HG02642 (cell line): ENCODE measurements at regions not wholly inside any gene's neighbourhood (a gene's known extent, or its start where the extent isn't known, plus 50 kb on each side); places are given as distances from the start of the nearest gene placed in this dataset.

Experiments
- ATAC-seq: cut with Tn5 transposase; IDR thresholded peaks from one replicate; pipeline ENCODE4 v1.9.1; 2021; ENCODE audit warnings: mild to moderate bottlenecking; ENCODE audit not compliant: unreplicated experiment, poor library complexity

- no peak for ATAC-seq
These were observed 563.8 kb upstream of the LRRC4C start for GRCh38 chr11:42023267-42023666.

GRCh38 chr11:42025121-42025803 lies 565.8 kb upstream of the LRRC4C start:
- no peak for ATAC-seq

- ATAC-seq = no peak
These were observed 575.4 kb upstream of the LRRC4C start for GRCh38 chr11:42034826-42035225.

GRCh38 chr11:42036201-42036600 lies 576.7 kb upstream of the LRRC4C start:
- no peak for ATAC-seq

GRCh38 chr11:42043312-42043711 lies 583.9 kb upstream of the LRRC4C start:
- no peak for ATAC-seq

GRCh38 chr11:42047637-42048555 lies 588.4 kb upstream of the LRRC4C start:
- ATAC-seq = no peak

- no peak for ATAC-seq
These were observed 589.7 kb upstream of the LRRC4C start for GRCh38 chr11:42049186-42049585.

- ATAC-seq = no peak
These were observed 590.2 kb upstream of the LRRC4C start for GRCh38 chr11:42049650-42050049.

- ATAC-seq = no peak
These were observed 595.0 kb upstream of the LRRC4C start for GRCh38 chr11:42054351-42054900.

GRCh38 chr11:42055606-42056005 lies 596.2 kb upstream of the LRRC4C start:
- ATAC-seq = no peak

- no peak for ATAC-seq
These were observed 599.3 kb upstream of the LRRC4C start for GRCh38 chr11:42058794-42059193.

GRCh38 chr11:42065199-42065598 lies 605.7 kb upstream of the LRRC4C start:
- no peak for ATAC-seq

GRCh38 chr11:42066113-42066512 lies 606.7 kb upstream of the LRRC4C start:
- ATAC-seq = no peak

- ATAC-seq = no peak
These were observed 614.9 kb upstream of the LRRC4C start for GRCh38 chr11:42074306-42074705.

GRCh38 chr11:42075180-42075579 lies 615.7 kb upstream of the LRRC4C start:
- ATAC-seq = no peak

- no peak for ATAC-seq
These were observed 618.3 kb upstream of the LRRC4C start for GRCh38 chr11:42077794-42078193.

- no peak for ATAC-seq
These were observed 626.3 kb upstream of the LRRC4C start for GRCh38 chr11:42085736-42086135.

GRCh38 chr11:42093541-42093940 lies 634.1 kb upstream of the LRRC4C start:
- ATAC-seq = no peak

GRCh38 chr11:42098075-42098474 lies 638.6 kb upstream of the LRRC4C start:
- ATAC-seq = no peak

- no peak for ATAC-seq
These were observed 653.4 kb upstream of the LRRC4C start for GRCh38 chr11:42112866-42113265.

GRCh38 chr11:42114927-42115326 lies 655.5 kb upstream of the LRRC4C start:
- no peak for ATAC-seq
